ENCODE measurements at regions not wholly inside any gene's neighbourhood (a gene's known extent, or its start where the extent isn't known, plus 50 kb on each side); places are given as distances from the start of the nearest gene placed in this dataset.

DNA sequence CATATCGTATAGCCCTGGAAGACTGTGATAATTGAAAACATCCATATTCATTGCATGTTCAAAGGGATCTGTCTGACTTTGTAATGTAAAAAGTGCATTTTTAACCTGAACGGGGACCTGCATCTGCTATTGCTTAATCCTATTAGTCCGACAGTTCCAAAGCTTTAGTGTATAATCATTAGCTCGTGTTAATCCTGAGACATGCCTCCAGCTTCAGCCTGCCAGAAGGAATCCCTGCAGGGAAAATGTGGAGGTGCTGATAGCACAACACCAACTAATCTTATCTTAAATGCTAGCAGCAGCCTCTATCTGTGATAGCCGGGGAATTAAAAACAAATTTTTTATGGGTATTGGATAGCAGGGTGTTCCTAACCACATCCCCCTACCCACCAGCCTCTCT is 495.2 kb downstream of the TLE4 start:
- peaks cover 0 to 13% (median 5%) of the 10 kb centered on the region in 3 donors for H3K4me1 ChIP-seq
- no peaks in the 10 kb centered on the region for H3K9me3 ChIP-seq
- no peaks in the 10 kb centered on the region for H3K27me3 ChIP-seq
- no peak for ATAC-seq
- WGBS, 2 donors (ENCODE audit: low coverage in 1 of 2) = 59 to 76% methylated on average over 5 of the region's 5 CpGs
- no peak overlapping the region for H3K4me3 ChIP-seq
- no peak for TF ChIP-seq POLR2A (IDR thresholded peaks at IDR 0.05)
- TF ChIP-seq, protein P1, sequence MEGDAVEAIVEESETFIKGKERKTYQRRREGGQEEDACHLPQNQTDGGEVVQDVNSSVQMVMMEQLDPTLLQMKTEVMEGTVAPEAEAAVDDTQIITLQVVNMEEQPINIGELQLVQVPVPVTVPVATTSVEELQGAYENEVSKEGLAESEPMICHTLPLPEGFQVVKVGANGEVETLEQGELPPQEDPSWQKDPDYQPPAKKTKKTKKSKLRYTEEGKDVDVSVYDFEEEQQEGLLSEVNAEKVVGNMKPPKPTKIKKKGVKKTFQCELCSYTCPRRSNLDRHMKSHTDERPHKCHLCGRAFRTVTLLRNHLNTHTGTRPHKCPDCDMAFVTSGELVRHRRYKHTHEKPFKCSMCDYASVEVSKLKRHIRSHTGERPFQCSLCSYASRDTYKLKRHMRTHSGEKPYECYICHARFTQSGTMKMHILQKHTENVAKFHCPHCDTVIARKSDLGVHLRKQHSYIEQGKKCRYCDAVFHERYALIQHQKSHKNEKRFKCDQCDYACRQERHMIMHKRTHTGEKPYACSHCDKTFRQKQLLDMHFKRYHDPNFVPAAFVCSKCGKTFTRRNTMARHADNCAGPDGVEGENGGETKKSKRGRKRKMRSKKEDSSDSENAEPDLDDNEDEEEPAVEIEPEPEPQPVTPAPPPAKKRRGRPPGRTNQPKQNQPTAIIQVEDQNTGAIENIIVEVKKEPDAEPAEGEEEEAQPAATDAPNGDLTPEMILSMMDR (IDR thresholded peaks at IDR 0.05) = no peak
- no peak overlapping the region for H3K27ac ChIP-seq
- H3K36me3 ChIP-seq = no peaks in the 10 kb centered on the region

DNA sequence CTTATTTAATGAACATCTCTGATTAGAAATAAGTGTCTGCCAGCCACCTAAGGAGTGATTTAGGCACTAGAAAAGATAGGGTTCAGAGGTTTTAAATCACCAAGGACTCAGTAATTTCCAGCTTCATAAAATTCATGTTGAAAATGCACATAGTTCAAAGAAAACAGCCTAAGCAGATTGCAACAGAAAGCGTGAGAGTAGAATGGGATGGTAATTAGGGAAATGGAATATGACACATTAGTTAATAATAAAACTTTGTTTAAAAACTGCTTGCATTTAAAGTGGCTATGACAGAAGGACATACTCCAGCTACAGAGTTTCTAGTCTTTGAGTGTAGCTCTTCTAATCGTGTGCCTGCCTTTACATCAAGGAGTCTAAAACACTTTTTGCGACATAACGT is 490.8 kb downstream of the TLE4 start:
- ATAC-seq = no peak
- Histone ChIP-seq H3K27ac (peak overlapping the region; percentile 63 to 76 (median 68)), H3K36me3 (no peaks in the 10 kb centered on the region), H3K4me3 (no peak overlapping the region), H3K27me3 (no peaks in the 10 kb centered on the region), H3K9me3 (peaks cover 0 to 6% (median 0%) of the 10 kb centered on the region in 3 donors), H3K4me1 (peaks cover 4 to 23% (median 11%) of the 10 kb centered on the region in 3 donors)
- TF ChIP-seq POLR2A (IDR thresholded peaks at IDR 0.05) (no peak), EP300 (IDR thresholded peaks at IDR 0.05) (no peak), POLR2AphosphoS5 (IDR thresholded peaks at IDR 0.05) (no peak)
- TF ChIP-seq, protein P1 (IDR thresholded peaks at IDR 0.05) = no peak
- 70 to 81% methylated on average over 4 of the region's 4 CpGs for WGBS, 2 donors (ENCODE audit: low coverage in 1 of 2)

DNA sequence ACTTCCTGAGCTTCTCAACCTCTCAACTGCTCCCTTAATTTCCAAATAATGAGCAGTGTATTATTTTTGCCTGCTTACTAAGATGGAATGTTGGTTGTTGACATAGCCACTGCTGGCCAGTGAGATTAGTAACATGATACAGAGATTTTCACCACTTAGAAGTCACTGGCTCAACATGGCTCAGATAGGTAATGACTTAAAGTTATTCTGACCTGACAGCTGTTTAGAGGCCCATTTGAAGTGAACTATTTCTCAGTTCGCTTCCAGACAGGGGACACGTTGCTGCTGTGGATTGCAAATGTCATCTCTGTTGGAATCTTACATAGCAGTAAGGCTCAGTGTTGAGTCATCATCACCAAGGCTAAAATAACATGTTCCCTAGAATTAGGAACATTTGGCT is 490.2 kb downstream of the TLE4 start:
- no peak overlapping the region for H3K4me3 ChIP-seq
- H3K27ac ChIP-seq = peak overlapping the region; percentile 65 to 76 (median 68)

DNA sequence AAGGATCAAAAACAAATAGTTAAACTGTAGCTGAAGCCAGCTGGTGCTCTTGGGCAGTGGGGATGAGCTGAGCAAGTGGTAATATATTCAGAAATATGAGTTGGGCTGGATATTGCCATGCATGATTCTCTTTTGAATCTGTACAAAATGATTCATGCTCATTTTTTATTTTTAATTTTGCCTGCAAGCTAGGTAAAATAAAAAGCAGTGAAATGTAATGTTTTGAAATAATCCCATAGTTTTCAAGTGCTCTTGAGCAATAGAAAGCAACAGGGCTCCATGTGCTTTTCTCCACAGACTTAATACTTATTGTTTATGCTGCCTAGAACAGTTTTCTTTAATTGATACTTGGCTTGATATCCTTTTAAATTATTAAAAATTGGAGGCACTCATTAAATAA is 489.3 kb downstream of the TLE4 start:
- H3K4me1 ChIP-seq = peaks cover 4 to 23% (median 11%) of the 10 kb centered on the region in 3 donors
- H3K27ac ChIP-seq = peak overlapping the region in 2 of 4 donors; percentile 65 to 72
- peaks cover 0 to 6% (median 0%) of the 10 kb centered on the region in 3 donors for H3K9me3 ChIP-seq
- ATAC-seq = no peak
- no peak overlapping the region for H3K4me3 ChIP-seq
- H3K27me3 ChIP-seq = no peaks in the 10 kb centered on the region
- TF ChIP-seq, protein P1 (IDR thresholded peaks at IDR 0.05) = no peak
- TF ChIP-seq POLR2A (IDR thresholded peaks at IDR 0.05) (no peak), EP300 (IDR thresholded peaks at IDR 0.05) (no peak), POLR2AphosphoS5 (IDR thresholded peaks at IDR 0.05) (no peak)
- no peaks in the 10 kb centered on the region for H3K36me3 ChIP-seq

More for the DNA sequence above, 490.2 kb downstream of the TLE4 start:
- 7 to 19% methylated on average over 2 of the region's 2 CpGs for WGBS, 2 donors (ENCODE audit: low coverage in 1 of 2)
- peak; percentile 94 for ATAC-seq
- H3K4me1 ChIP-seq = peaks cover 4 to 23% (median 11%) of the 10 kb centered on the region in 3 donors
- no peak for TF ChIP-seq EP300 (IDR thresholded peaks at IDR 0.05)
- peak; percentile 97 for TF ChIP-seq POLR2AphosphoS5 (IDR thresholded peaks at IDR 0.05)
- peaks cover 0 to 6% (median 0%) of the 10 kb centered on the region in 3 donors for H3K9me3 ChIP-seq
- no peaks in the 10 kb centered on the region for H3K27me3 ChIP-seq
- H3K36me3 ChIP-seq = no peaks in the 10 kb centered on the region

GRCh38 chr9:80059979-80060378 is 488.2 kb downstream of the TLE4 start:
- Histone ChIP-seq H3K27ac (no peak overlapping the region), H3K9me3 (peaks cover 0 to 7% (median 0%) of the 10 kb centered on the region in 3 donors), H3K27me3 (no peaks in the 10 kb centered on the region), H3K4me1 (peaks cover 4 to 23% (median 11%) of the 10 kb centered on the region in 3 donors), H3K36me3 (no peaks in the 10 kb centered on the region), H3K4me3 (no peak overlapping the region)
- ATAC-seq = no peak
- TF ChIP-seq POLR2AphosphoS5 (IDR thresholded peaks at IDR 0.05) = no peak
- TF ChIP-seq POLR2A (IDR thresholded peaks at IDR 0.05) = no peak
- TF ChIP-seq, protein P1 (IDR thresholded peaks at IDR 0.05) = no peak
- TF ChIP-seq EP300 (IDR thresholded peaks at IDR 0.05) = no peak
- WGBS, 2 donors (ENCODE audit: low coverage in 1 of 2) = 95 to 98% methylated on average over 2 to 5 of the region's 5 CpGs
